ENCODE measurements at regions not wholly inside any gene's neighbourhood (a gene's known extent, or its start where the extent isn't known, plus 50 kb on each side); places are given as distances from the start of the nearest gene placed in this dataset.
A peak's percentile ranks its signal among the peaks of the same experiment; 100 is the strongest.

- H3K4ac ChIP-seq (ENCODE audit: low read depth in 1 of 2, low read length in 2 of 2), result peak overlapping the region; percentile 90 to 97
- 1% methylated on average over 13 of the region's 13 CpGs for WGBS
- H3K4me2 ChIP-seq (ENCODE audit: low read length, poor library complexity, severe bottlenecking), result peak overlapping the region; percentile 24
- peak overlapping the region; percentile 10 for H2BK5ac ChIP-seq (ENCODE audit: low read depth, low read length, poor library complexity, severe bottlenecking)
- no peaks in the 10 kb centered on the region for H3K27me3 ChIP-seq (ENCODE audit: control insufficient read depth in 1 of 2, insufficient read depth in 1 of 2, low read length in 2 of 2)
- H3K27ac ChIP-seq (ENCODE audit: low read length, poor library complexity, severe bottlenecking), result peak overlapping the region; percentile 89
- peak overlapping the region; percentile 93 for H4K91ac ChIP-seq (ENCODE audit: low read length)
- H3K36me3 ChIP-seq (ENCODE audit: control insufficient read depth in 1 of 2, insufficient read depth in 2 of 2, low read depth in 1 of 2, low read length in 2 of 2), result no peaks in the 10 kb centered on the region
- H2BK15ac ChIP-seq (ENCODE audit: low read depth, poor library complexity, severe bottlenecking), result peak overlapping the region; percentile 82
- peaks cover 7% of the 10 kb centered on the region for H3K9me3 ChIP-seq (ENCODE audit: control insufficient read depth, low read length)
- no peak overlapping the region for H2AK5ac ChIP-seq (ENCODE audit: low read length, severe bottlenecking)
- H3K9ac ChIP-seq (ENCODE audit: low read length), result peak overlapping the region; percentile 57
- no peak overlapping the region for H3K23ac ChIP-seq (ENCODE audit: low read length in 2 of 2)
- H3K4me1 ChIP-seq (ENCODE audit: control insufficient read depth, insufficient read depth, low read depth, low read length), result peaks cover 14% of the 10 kb centered on the region
- H3K14ac ChIP-seq (ENCODE audit: low read length in 2 of 2), result no peak overlapping the region
- no peaks in the 10 kb centered on the region for H3K79me1 ChIP-seq (replicated peaks; ENCODE audit: low read length, poor library complexity, severe bottlenecking)
- peak overlapping the region; percentile 44 to 96 for H2BK12ac ChIP-seq (ENCODE audit: low read length in 2 of 2)
- H2BK120ac ChIP-seq (ENCODE audit: low read depth, low read length), result peak overlapping the region; percentile 86
- peak; percentile 99 for DNase-seq
- peak overlapping the region; percentile 79 for H4K8ac ChIP-seq (ENCODE audit: low read length)
- H3K18ac ChIP-seq (ENCODE audit: low read depth in 1 of 2, low read length in 2 of 2), result peak overlapping the region; percentile 79 to 96
- no peak overlapping the region for H2AFZ ChIP-seq (ENCODE audit: low read depth, low read length)
- H3K4me3 ChIP-seq (ENCODE audit: insufficient read depth in 1 of 2, low read depth in 1 of 2, low read length in 2 of 2), result peak overlapping the region in 1 of 2 experiments; percentile 21
Observed at GRCh38 chr13:30142486-30143211, 164.7 kb downstream of the KATNAL1 start.

- Histone ChIP-seq H2BK5ac (ENCODE audit: low read depth, low read length, poor library complexity, severe bottlenecking) (peak overlapping the region; percentile 24), H3K4me3 (ENCODE audit: insufficient read depth in 1 of 2, low read depth in 1 of 2, low read length in 2 of 2) (no peak overlapping the region), H2BK120ac (ENCODE audit: low read depth, low read length) (peak overlapping the region; percentile 86), H3K4me2 (ENCODE audit: low read length, poor library complexity, severe bottlenecking) (no peak overlapping the region), H2BK12ac (ENCODE audit: low read length in 2 of 2) (peak overlapping the region in 1 of 2 experiments; percentile 42), H4K8ac (ENCODE audit: low read length) (no peak overlapping the region), H3K14ac (ENCODE audit: low read length in 2 of 2) (no peak overlapping the region), H3K36me3 (ENCODE audit: control insufficient read depth in 1 of 2, insufficient read depth in 2 of 2, low read depth in 1 of 2, low read length in 2 of 2) (no peaks in the 10 kb centered on the region), H2BK15ac (ENCODE audit: low read depth, poor library complexity, severe bottlenecking) (no peak overlapping the region), H3K4ac (ENCODE audit: low read depth in 1 of 2, low read length in 2 of 2) (peak overlapping the region in 1 of 2 experiments; percentile 56), H3K4me1 (ENCODE audit: control insufficient read depth, insufficient read depth, low read depth, low read length) (peaks cover 14% of the 10 kb centered on the region), H4K91ac (ENCODE audit: low read length) (no peak overlapping the region), H2AFZ (ENCODE audit: low read depth, low read length) (no peak overlapping the region), H3K27me3 (ENCODE audit: control insufficient read depth in 1 of 2, insufficient read depth in 1 of 2, low read length in 2 of 2) (peaks cover 0 to 4% of the 10 kb centered on the region in 2 experiments), H3K9ac (ENCODE audit: low read length) (peak overlapping the region; percentile 15), H3K27ac (ENCODE audit: low read length, poor library complexity, severe bottlenecking) (peak overlapping the region; percentile 89), H3K79me1 (replicated peaks; ENCODE audit: low read length, poor library complexity, severe bottlenecking) (no peaks in the 10 kb centered on the region), H3K18ac (ENCODE audit: low read depth in 1 of 2, low read length in 2 of 2) (peak overlapping the region; percentile 45 to 82), H3K9me3 (ENCODE audit: control insufficient read depth, low read length) (peaks cover 7% of the 10 kb centered on the region), H3K23ac (ENCODE audit: low read length in 2 of 2) (no peak overlapping the region), H2AK5ac (ENCODE audit: low read length, severe bottlenecking) (peak overlapping the region; percentile 89)
- WGBS, result 83% methylated on average over 6 of the region's 6 CpGs
- DNase-seq, result peak; percentile 13
Observed at GRCh38 chr13:30141775-30142485, 165.4 kb downstream of the KATNAL1 start.

GRCh38 chr13:30140973-30141372 is 166.4 kb downstream of the KATNAL1 start:
- Histone ChIP-seq H2BK12ac (ENCODE audit: low read length in 2 of 2) (peak overlapping the region; percentile 11 to 29), H3K18ac (ENCODE audit: low read depth in 1 of 2, low read length in 2 of 2) (no peak overlapping the region), H2BK120ac (ENCODE audit: low read depth, low read length) (no peak overlapping the region), H4K8ac (ENCODE audit: low read length) (no peak overlapping the region), H3K14ac (ENCODE audit: low read length in 2 of 2) (no peak overlapping the region), H3K79me1 (replicated peaks; ENCODE audit: low read length, poor library complexity, severe bottlenecking) (no peaks in the 10 kb centered on the region), H3K4me1 (ENCODE audit: control insufficient read depth, insufficient read depth, low read depth, low read length) (peaks cover 17% of the 10 kb centered on the region), H3K23ac (ENCODE audit: low read length in 2 of 2) (no peak overlapping the region), H3K36me3 (ENCODE audit: control insufficient read depth in 1 of 2, insufficient read depth in 2 of 2, low read depth in 1 of 2, low read length in 2 of 2) (no peaks in the 10 kb centered on the region), H3K4ac (ENCODE audit: low read depth in 1 of 2, low read length in 2 of 2) (peak overlapping the region in 1 of 2 experiments; percentile 1), H3K9me3 (ENCODE audit: control insufficient read depth, low read length) (peaks cover 7% of the 10 kb centered on the region), H3K4me2 (ENCODE audit: low read length, poor library complexity, severe bottlenecking) (no peak overlapping the region), H3K27ac (ENCODE audit: low read length, poor library complexity, severe bottlenecking) (no peak overlapping the region), H4K91ac (ENCODE audit: low read length) (peak overlapping the region; percentile 57), H3K9ac (ENCODE audit: low read length) (no peak overlapping the region), H3K4me3 (ENCODE audit: insufficient read depth in 1 of 2, low read depth in 1 of 2, low read length in 2 of 2) (no peak overlapping the region), H2AK5ac (ENCODE audit: low read length, severe bottlenecking) (no peak overlapping the region), H3K27me3 (ENCODE audit: control insufficient read depth in 1 of 2, insufficient read depth in 1 of 2, low read length in 2 of 2) (peaks cover 0 to 10% of the 10 kb centered on the region in 2 experiments), H2AFZ (ENCODE audit: low read depth, low read length) (no peak overlapping the region), H2BK15ac (ENCODE audit: low read depth, poor library complexity, severe bottlenecking) (no peak overlapping the region), H2BK5ac (ENCODE audit: low read depth, low read length, poor library complexity, severe bottlenecking) (no peak overlapping the region)
- WGBS, result over 99% methylated on average over 9 of the region's 12 CpGs
- no peak for DNase-seq

- Histone ChIP-seq H2AFZ (ENCODE audit: low read depth, low read length) (no peak overlapping the region), H3K27ac (ENCODE audit: low read length, poor library complexity, severe bottlenecking) (peak overlapping the region; percentile 49), H3K4ac (ENCODE audit: low read depth in 1 of 2, low read length in 2 of 2) (no peak overlapping the region), H3K27me3 (ENCODE audit: control insufficient read depth in 1 of 2, insufficient read depth in 1 of 2, low read length in 2 of 2) (peaks cover 0 to 21% of the 10 kb centered on the region in 2 experiments), H2BK12ac (ENCODE audit: low read length in 2 of 2) (peak overlapping the region; percentile 81 to 83), H2BK15ac (ENCODE audit: low read depth, poor library complexity, severe bottlenecking) (no peak overlapping the region), H3K36me3 (ENCODE audit: control insufficient read depth in 1 of 2, insufficient read depth in 2 of 2, low read depth in 1 of 2, low read length in 2 of 2) (no peaks in the 10 kb centered on the region), H2AK5ac (ENCODE audit: low read length, severe bottlenecking) (peak overlapping the region; percentile 91), H3K14ac (ENCODE audit: low read length in 2 of 2) (no peak overlapping the region), H3K23ac (ENCODE audit: low read length in 2 of 2) (no peak overlapping the region), H3K9ac (ENCODE audit: low read length) (no peak overlapping the region), H2BK120ac (ENCODE audit: low read depth, low read length) (no peak overlapping the region), H3K79me1 (replicated peaks; ENCODE audit: low read length, poor library complexity, severe bottlenecking) (no peaks in the 10 kb centered on the region), H3K18ac (ENCODE audit: low read depth in 1 of 2, low read length in 2 of 2) (peak overlapping the region; percentile 31 to 48), H4K91ac (ENCODE audit: low read length) (no peak overlapping the region), H3K4me1 (ENCODE audit: control insufficient read depth, insufficient read depth, low read depth, low read length) (peaks cover 23% of the 10 kb centered on the region), H4K8ac (ENCODE audit: low read length) (peak overlapping the region; percentile 62), H3K4me2 (ENCODE audit: low read length, poor library complexity, severe bottlenecking) (no peak overlapping the region), H2BK5ac (ENCODE audit: low read depth, low read length, poor library complexity, severe bottlenecking) (peak overlapping the region; percentile 62), H3K9me3 (ENCODE audit: control insufficient read depth, low read length) (no peaks in the 10 kb centered on the region), H3K4me3 (ENCODE audit: insufficient read depth in 1 of 2, low read depth in 1 of 2, low read length in 2 of 2) (no peak overlapping the region)
- 53% methylated on average over 8 of the region's 8 CpGs for WGBS
- DNase-seq, result peak; percentile 20
Observed at GRCh38 chr13:30138511-30138910, 168.8 kb downstream of the KATNAL1 start.

Data from mesenchymal stem cell (in vitro differentiated cells and primary cell).